ENCODE measurements at regions not wholly inside any gene's neighbourhood (a gene's known extent, or its start where the extent isn't known, plus 50 kb on each side); places are given as distances from the start of the nearest gene placed in this dataset.

- no peaks in the 10 kb centered on the region for H3K27me3 ChIP-seq (ENCODE audit: control insufficient read depth, insufficient read depth, low read length)
- no peaks in the 10 kb centered on the region for H3K9me3 ChIP-seq (ENCODE audit: control insufficient read depth, insufficient read depth, low read depth, low read length)
- H3K4me1 ChIP-seq (ENCODE audit: control insufficient read depth, insufficient read depth, low read length) = no peaks in the 10 kb centered on the region
- TF ChIP-seq SIN3A (IDR thresholded peaks at IDR 0.05; ENCODE audit: borderline replicate concordance, insufficient read depth, low read depth, low read length) (no peak), TCF7L2 (IDR thresholded peaks at IDR 0.05; ENCODE audit: low read depth, low read length) (no peak), POLR2AphosphoS5 (IDR thresholded peaks at IDR 0.05; ENCODE audit: low read depth, low read length) (no peak)
- TF ChIP-seq, protein P1, sequence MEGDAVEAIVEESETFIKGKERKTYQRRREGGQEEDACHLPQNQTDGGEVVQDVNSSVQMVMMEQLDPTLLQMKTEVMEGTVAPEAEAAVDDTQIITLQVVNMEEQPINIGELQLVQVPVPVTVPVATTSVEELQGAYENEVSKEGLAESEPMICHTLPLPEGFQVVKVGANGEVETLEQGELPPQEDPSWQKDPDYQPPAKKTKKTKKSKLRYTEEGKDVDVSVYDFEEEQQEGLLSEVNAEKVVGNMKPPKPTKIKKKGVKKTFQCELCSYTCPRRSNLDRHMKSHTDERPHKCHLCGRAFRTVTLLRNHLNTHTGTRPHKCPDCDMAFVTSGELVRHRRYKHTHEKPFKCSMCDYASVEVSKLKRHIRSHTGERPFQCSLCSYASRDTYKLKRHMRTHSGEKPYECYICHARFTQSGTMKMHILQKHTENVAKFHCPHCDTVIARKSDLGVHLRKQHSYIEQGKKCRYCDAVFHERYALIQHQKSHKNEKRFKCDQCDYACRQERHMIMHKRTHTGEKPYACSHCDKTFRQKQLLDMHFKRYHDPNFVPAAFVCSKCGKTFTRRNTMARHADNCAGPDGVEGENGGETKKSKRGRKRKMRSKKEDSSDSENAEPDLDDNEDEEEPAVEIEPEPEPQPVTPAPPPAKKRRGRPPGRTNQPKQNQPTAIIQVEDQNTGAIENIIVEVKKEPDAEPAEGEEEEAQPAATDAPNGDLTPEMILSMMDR (IDR thresholded peaks at IDR 0.05) = no peak
- TF ChIP-seq, protein P2, sequence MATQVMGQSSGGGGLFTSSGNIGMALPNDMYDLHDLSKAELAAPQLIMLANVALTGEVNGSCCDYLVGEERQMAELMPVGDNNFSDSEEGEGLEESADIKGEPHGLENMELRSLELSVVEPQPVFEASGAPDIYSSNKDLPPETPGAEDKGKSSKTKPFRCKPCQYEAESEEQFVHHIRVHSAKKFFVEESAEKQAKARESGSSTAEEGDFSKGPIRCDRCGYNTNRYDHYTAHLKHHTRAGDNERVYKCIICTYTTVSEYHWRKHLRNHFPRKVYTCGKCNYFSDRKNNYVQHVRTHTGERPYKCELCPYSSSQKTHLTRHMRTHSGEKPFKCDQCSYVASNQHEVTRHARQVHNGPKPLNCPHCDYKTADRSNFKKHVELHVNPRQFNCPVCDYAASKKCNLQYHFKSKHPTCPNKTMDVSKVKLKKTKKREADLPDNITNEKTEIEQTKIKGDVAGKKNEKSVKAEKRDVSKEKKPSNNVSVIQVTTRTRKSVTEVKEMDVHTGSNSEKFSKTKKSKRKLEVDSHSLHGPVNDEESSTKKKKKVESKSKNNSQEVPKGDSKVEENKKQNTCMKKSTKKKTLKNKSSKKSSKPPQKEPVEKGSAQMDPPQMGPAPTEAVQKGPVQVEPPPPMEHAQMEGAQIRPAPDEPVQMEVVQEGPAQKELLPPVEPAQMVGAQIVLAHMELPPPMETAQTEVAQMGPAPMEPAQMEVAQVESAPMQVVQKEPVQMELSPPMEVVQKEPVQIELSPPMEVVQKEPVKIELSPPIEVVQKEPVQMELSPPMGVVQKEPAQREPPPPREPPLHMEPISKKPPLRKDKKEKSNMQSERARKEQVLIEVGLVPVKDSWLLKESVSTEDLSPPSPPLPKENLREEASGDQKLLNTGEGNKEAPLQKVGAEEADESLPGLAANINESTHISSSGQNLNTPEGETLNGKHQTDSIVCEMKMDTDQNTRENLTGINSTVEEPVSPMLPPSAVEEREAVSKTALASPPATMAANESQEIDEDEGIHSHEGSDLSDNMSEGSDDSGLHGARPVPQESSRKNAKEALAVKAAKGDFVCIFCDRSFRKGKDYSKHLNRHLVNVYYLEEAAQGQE (IDR thresholded peaks at IDR 0.05; ENCODE audit: insufficient read depth in 1 of 2, low read depth in 2 of 2, low read length in 1 of 2) = no peak
- no TSS peak for BruUV-seq (replicated peaks)
- no peaks in the 10 kb centered on the region for H3K36me3 ChIP-seq (ENCODE audit: control insufficient read depth, insufficient read depth, low read length)
- no peak for ATAC-seq
- ChIA-PET CTCF (no interaction called here), POLR2A (no interaction called here)
- no peak overlapping the region for H3K27ac ChIP-seq (ENCODE audit: low read length)
- in situ Hi-C loops (cut with HindIII; ENCODE audit: low pct_unique_long_range_greater_than_20kb, low sequenced_read_pairs) (no loop called here), intact Hi-C loops (cut with micrococcal nuclease; ENCODE audit: unreplicated experiment) (no loop called here)
- DNase-seq (ENCODE audit: low read depth, low spot score) = no peak
- H3K4me3 ChIP-seq (ENCODE audit: low read depth in 2 of 2, low read length in 2 of 2) = no peak overlapping the region
Observed at GRCh38 chr2:23093513-23093912, 291.5 kb upstream of the KLHL29 start.

DNA sequence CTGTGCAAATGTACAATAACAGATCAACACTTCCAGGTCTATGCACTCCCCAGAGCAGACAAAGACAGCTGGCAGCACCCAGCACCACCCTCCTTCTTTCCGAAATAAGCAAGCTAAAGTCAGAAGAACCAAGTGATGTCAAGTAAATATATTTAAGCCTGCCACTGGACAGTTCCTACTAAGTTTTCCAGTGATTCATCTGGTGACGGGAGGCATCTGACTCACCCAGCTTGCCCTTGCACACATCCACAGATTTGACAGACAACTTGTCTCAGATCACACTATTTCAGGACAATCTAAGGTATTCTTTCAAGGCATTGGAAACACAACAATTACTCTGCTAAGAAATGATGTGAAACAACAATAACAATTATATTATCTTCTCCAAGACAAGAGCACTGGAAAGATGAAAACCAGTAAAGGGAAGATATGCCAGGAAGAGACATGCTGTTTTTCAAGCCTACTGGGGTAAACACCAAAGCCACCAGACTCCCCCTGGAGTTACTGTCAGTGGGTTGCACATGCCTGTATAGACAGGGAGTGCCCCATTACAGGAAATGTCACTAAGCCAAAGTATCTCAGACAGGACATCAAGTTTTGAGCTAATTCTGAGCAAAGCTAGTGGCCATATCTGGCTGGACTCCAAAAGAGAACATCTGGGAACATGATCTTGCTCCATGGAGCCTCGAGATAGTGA is 287.9 kb upstream of the KLHL29 start:
- no peaks in the 10 kb centered on the region for H3K36me3 ChIP-seq (ENCODE audit: control insufficient read depth, insufficient read depth, low read length)

More for the DNA sequence above, 287.9 kb upstream of the KLHL29 start:
- in situ Hi-C loops (cut with HindIII; ENCODE audit: low pct_unique_long_range_greater_than_20kb, low sequenced_read_pairs) = no loop called here
- ATAC-seq (no peak), DNase-seq (ENCODE audit: low read depth, low spot score) (no peak)
- H3K9me3 ChIP-seq (ENCODE audit: control insufficient read depth, insufficient read depth, low read depth, low read length) = no peaks in the 10 kb centered on the region
- no TSS peak for BruUV-seq (replicated peaks)
- intact Hi-C loops (cut with micrococcal nuclease; ENCODE audit: unreplicated experiment) = no loop called here
- POLR2A ChIA-PET = no interaction called here
- TF ChIP-seq, protein P1 (IDR thresholded peaks at IDR 0.05) = no peak
- no peak for TF ChIP-seq POLR2AphosphoS5 (IDR thresholded peaks at IDR 0.05; ENCODE audit: low read depth, low read length)
- TF ChIP-seq TCF7L2 (IDR thresholded peaks at IDR 0.05; ENCODE audit: low read depth, low read length) = no peak
- TF ChIP-seq, protein P2 (IDR thresholded peaks at IDR 0.05; ENCODE audit: insufficient read depth in 1 of 2, low read depth in 2 of 2, low read length in 1 of 2) = no peak
- TF ChIP-seq SIN3A (IDR thresholded peaks at IDR 0.05; ENCODE audit: borderline replicate concordance, insufficient read depth, low read depth, low read length) = no peak
- H3K4me1 ChIP-seq (ENCODE audit: control insufficient read depth, insufficient read depth, low read length) = no peaks in the 10 kb centered on the region
- H3K4me3 ChIP-seq (ENCODE audit: low read depth in 2 of 2, low read length in 2 of 2) = no peak overlapping the region
- H3K27ac ChIP-seq (ENCODE audit: low read length) = no peak overlapping the region
- H3K27me3 ChIP-seq (ENCODE audit: control insufficient read depth, insufficient read depth, low read length) = no peaks in the 10 kb centered on the region
- CTCF ChIA-PET = no interaction called here

All from Panc1 (cell line).